CD4-positive, alpha-beta T cell treated with Interleukin-4 for 4 hours (primary cell): ENCODE measurements at regions not wholly inside any gene's neighbourhood (a gene's known extent, or its start where the extent isn't known, plus 50 kb on each side); places are given as distances from the start of the nearest gene placed in this dataset.
"Not testable (repeated sequence)": the region's sequence is repeated elsewhere in the genome, so short reads cannot be mapped to it uniquely, and the experiment has no call there.

Source experiments
- DNase-seq: peaks from one replicate; pipeline ENCODE4 v3.0.0-alpha.2; 2020

DNA sequence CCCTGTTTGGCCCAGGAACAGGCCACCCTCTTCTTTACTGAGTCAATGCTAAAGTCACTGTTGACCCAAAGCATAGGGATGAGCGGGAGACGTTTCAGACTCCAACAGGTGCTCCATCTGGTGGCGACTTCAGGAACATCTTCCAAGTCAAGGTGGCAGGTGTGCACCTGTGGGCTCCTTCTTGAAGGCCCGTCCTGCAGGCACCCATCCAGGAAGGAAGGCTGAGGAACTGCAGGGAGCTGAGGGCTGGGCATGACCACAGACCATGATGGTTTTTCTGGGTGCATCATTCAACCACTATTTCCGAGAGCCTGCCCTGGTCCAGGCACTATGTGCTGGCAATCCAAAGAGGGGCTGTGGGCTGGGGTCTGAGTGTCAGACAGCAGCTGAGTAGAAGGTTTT is 142.8 kb downstream of the NDUFA10 start:
- peak; percentile 58 for DNase-seq

DNA sequence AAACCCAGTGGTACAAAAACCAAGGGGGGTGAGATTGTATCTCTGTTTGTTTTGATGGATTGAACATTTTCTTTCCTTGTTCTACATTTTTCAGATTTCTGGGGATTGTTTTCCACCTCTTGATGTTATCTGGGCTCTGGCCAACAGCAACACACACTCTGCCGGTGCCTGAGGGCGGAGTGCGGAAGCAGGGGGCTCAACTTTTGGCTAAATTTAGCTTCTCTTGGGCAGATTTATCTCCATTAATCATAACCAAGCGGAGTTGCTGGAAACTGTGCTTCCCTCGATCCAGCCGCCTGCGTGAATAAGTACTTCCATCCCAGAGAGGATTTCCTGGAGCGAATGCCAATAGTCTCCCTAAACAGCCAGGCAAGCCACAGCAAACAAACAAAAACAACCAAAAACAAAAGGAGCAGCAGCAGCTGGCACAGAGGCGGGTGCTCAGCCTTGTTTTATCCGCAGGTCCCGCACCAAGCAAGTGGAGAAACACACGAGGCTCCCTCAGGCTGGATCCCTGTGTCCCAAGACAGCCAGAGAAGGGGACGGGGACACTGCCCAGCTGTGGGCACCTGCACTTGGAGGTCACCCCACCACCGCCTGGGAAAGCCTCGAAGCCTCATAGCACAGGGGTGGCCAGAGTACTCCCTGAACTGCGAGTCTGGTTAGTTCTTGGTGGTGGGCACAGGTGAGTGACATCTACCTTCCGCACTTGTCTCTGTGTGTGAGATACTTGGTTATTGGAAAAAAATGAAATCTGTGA is 143.4 kb downstream of the NDUFA10 start:
- no peak for DNase-seq

GRCh38 chr2:239881031-239881471 is 144.1 kb downstream of the NDUFA10 start:
- DNase-seq: no peak

GRCh38 chr2:239880396-239880795 is 144.7 kb downstream of the NDUFA10 start:
- DNase-seq: no peak

GRCh38 chr2:239879423-239880084 is 145.6 kb downstream of the NDUFA10 start:
- no peak for DNase-seq

DNA sequence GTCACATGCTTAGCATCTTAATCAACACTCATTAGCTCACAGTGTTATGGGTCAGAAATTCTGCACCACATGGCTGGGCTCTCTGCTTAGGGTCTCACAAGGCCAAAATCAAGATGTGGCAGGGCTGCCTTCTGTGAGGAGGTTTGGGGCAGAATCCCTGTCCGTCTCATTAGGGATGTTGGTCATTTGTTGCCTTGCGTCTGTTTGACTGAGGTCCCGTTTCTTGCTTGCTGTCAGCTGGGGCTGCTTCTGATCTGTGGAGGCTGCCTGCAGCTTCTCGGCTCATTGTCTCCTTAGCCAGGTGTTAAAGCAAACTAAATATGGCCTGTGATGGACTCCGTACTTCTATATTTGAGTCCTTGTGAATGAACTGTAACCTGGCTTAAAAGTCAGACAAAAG is 146.5 kb downstream of the NDUFA10 start:
- no peak for DNase-seq

DNA sequence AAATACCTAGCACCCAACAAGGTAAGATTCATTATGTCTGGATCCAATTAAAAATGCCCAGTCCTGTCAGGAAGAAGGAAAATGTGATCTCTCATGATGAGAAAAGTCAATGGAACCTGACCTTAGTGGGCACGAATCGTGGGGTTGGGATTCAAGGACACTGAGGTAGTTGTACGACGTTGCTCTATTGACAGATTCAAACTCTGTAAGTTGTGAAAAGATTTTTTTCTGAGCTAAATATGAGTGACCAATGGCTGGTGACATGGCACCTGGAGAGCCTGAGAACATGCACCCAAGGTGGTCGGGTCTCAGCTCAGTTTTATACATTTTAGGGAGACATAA is 148.2 kb downstream of the NDUFA10 start:
- DNase-seq: no peak

GRCh38 chr2:239876271-239876947 is 148.7 kb downstream of the NDUFA10 start:
- DNase-seq: no peak

DNA sequence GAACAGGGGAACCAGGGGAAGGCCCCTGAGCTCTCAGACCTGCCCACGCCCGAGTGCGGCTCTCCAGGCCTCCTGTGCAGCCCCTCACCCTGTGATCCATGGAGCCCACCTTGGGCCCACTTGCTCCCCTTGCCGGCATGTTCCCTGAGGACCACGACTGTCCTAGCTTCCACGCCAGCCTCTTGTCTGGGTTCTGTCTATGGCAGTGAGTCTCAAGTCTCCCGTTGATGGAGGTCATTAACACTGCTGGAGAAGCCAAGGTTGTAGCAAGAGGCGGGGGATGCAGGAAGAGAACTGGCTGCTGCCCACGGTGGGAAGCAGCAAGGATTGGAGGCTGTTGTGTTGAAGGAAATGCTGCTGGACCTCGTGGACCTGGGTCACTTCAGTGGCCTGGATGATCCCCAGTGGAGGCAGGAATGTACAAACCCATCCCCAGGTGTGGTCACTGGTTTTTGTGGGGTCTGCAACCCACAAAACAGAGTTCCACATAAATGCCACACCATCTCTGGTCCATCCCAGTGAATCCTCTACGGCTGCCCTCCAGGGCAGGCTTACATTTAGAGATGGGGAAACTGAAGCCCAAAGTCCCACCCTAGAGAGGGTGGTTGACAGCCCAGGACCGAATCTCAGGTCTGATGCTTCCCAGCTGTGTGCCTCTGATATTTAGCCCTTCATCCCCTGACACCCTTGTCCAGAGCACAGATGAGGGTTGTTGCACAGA is 150.3 kb downstream of the NDUFA10 start:
- DNase-seq: no peak

DNA sequence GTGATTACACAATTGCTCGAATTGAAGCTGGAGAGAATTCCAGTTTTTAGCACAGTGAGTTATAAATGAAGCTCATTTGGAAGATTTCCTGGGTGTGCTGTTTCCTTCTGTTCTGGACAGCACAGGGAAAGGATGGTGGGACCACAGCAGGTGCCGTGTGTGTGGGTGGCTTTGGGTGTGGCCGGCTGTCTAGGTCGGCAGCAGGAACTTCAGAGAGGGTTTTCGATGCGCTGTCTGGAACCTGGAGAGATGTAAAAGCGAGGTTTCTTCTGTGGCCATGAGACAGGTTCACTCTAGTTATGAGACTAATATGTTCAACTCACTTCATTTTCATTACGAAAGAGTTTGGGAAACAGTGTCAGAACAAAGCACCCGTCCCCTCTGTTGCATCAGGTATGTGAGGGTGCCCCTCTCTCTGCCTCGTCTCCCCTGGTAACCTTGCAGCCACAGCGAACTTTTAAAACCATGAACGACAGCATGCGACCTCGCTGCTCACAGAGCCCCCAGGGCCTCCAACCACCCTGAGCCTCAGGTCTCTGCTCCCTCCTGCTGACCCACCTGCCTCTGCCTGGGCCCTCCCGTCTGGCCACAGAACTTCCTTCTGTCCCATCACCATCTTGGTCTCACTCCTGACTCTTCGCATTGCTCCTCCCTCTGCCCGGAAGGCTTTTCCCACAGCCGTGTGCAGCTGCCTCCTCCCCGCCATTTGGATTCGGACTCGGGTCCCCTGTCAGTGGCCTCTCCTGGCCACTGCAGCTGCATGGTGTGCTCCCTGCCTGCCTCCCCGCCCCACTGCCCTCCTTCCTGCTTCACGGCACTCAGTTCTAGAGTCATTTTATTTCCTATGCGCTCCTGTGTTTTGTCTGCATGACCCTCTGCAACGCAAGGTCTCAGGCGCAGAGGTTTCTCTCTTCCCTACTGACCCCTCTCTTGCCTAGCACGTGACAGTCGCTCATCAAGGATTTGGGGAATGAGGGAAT is 151.2 kb downstream of the NDUFA10 start:
- DNase-seq: no peak

DNA sequence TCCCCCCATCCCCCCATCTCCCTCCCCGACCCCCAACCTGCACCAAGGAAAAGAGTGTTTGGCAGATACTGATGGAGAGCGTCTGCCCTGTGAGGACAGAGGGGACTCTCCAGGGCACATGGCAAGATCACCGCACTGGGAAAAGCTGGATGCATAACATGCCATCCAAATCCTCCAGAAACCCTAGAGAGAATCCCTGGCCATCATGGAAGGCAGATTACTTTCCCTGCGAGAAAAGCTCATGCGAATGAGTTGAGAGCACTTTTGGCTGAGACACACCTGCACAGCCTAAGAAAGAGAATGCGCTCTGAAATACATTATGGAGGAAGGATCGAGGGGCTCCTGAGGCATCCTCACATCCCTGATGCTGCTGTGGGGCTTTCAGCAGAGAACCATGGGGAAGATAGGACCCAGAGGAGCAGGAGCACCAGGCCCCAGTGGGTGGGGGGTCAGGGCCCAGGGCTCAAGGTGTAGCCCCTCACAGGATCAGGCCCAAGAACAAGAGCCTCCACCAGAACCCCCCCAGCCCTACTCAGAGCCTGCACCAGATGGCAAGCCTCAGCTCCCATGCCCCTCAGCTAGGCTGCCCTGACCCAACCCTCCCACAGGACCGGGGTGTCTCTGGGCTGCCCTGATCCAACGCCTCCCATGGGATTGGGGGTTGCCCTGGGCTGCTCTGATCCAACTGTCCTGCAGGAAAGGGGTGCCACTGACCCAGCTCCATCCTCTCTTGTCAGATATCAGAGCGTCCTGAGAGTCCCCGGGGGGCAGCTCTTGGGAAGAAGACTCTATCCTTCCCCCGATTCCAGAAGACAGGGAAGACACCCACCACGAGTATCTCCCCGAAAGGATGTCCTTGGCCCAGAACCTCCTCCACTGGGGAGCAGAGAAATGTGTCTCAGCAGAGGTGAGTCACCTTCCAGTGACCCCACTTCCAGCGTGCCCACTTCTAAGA is 153.4 kb downstream of the NDUFA10 start:
- no peak for DNase-seq

DNA sequence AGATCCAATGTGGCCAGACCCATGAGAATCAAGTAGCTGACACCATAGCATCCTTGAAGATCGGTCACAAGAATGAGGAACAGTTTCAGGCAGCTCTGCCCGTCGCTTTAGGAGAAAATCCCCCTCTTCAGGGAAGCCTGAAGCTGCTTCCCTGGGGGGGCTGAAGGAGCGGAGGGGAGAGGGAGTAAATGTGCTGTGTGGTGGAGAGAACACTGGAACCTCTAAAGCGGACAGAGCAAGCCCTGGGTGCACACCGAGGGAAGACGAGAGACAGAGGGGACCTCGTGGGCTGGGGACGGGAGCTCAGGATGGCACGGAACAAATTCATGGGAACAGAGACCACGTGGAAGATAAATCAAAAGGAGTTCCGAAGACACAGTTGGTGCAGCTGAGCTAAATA is 154.3 kb downstream of the NDUFA10 start:
- no peak for DNase-seq

GRCh38 chr2:239870276-239870675 is 154.9 kb downstream of the NDUFA10 start:
- DNase-seq: no peak

GRCh38 chr2:239869272-239870155 is 155.6 kb downstream of the NDUFA10 start:
- no peak for DNase-seq

DNA sequence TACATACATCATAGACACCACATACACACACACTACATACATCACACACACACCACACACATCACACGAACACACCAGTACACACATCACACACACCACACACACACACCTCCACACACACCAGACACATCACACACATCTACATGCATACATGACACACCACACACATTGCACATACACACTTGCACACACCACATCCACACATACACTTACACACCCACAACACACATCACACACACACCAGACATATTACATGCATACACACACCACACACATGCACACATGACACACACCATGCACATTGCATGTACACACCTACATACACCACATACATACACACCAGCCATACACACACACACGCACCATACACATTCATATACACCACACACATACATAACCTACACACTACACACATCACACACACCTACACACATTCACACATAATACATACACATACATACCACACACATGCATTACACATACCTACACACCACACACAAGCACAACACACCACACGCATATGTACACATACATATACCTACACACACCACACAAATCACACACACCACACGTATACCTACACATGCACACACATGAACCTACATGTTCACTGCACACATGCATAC is 156.5 kb downstream of the NDUFA10 start:
- no peak for DNase-seq

DNA sequence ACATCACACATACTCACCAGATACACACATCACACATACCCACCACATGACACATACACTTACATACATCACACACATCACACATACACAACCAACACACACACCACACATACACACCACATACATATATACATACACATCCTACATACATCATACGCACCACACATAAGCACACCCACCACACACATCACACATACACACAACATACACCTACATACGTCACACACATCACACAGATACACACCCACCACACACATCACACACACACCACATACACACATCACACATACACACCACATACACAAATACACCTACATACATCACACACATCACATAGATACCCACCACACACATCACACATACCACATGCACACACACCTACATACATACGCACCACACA is 158.4 kb downstream of the NDUFA10 start:
- no peak for DNase-seq

DNA sequence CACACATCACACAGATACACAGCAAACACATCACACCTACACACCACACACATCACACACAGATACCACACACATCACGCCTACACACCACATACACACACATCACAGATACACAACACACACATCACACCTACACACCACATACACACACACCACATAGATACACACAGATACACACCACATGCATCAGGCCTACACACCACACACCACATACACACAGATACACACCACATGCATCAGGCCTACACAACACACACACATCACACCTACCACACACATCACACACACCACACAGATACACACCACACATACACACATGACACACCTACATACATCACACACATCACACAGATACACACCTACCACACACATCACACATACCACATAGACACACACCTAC is 158.8 kb downstream of the NDUFA10 start:
- no peak for DNase-seq

DNA sequence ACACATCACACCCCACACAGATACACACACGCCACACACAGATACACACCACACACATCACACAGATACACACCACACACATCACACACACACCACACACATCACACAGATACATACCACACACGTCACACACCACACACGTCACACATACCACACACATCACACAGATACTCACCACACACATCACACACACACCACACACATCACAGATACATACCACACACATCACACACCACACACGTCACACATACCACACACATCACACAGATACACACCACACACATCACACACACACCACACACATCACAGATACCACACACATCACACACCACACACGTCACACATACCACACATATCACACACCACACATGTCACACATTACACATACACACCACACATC is 159.3 kb downstream of the NDUFA10 start:
- DNase-seq: not testable (repeated sequence)

DNA sequence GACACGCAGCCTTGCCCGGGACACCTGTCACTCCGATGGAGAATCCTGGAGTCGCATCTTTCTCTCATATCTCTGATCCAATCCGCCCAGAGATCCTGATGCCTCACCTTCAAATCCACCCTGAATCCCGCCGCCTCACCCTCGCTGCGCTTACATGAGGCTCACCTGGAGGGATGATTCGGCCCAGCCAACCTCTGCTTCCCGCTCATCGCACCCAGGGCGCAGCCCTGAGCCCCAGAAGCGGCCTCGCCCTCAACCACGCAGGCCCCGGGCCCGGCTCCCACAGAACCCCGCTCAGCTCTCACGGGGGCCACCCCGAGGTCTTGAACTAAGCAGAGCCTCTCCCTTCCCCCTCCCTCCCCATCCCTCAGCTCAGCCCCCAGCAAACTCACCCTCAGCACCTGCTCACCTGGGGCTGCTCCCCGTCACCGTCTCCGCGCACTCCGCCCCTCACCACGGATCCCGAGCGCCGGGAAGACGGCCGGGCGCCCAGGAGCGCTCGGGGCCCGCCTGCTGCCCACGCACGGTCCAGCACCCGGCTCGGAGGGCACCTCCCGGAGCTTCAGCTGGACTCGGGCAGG is 160.0 kb downstream of the NDUFA10 start:
- no peak for DNase-seq
